GM12864 (cell line): ENCODE measurements at regions not wholly inside any gene's neighbourhood (a gene's known extent, or its start where the extent isn't known, plus 50 kb on each side); places are given as distances from the start of the nearest gene placed in this dataset.

Experiments
- DNase-seq: peaks from one replicate; pipeline ENCODE4 v3.0.0-alpha.2; 2011; ENCODE audit warnings: low read depth
- H3K4me3 ChIP-seq: 2 replicates; pipeline ENCODE4 v1.5.1; 2011; ENCODE audit warnings: mild to moderate bottlenecking, low read depth, low read length, control low read depth
- CTCF ChIP-seq: IDR thresholded peaks from 2 replicates; pipeline ENCODE4 v1.5.1; 2011; ENCODE audit warnings: low read depth, mild to moderate bottlenecking, moderate library complexity, low read length, control low read depth, inconsistent platforms; ENCODE audit errors: missing control alignments

DNA sequence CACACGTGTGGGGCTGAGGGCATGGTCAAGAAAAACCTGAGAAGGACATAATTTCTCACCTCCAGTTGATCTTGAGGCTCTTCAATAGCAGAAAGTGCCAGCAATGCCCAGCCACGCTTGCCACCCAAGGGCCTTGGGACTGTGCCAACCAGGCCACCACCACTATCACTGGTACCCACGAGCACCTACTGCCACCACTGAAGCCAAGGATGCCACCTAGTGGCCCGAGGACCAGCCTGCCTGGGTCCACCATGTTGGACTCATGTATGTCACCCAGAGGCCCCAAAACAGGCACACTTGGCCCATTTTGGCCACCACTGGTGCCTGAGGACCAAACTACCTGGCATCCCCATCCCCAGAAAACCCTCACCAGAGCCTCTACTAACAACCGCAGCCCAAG, 191.8 kb downstream of the ADAM29 start:
- no peak overlapping the region for H3K4me3 ChIP-seq
- TF ChIP-seq CTCF, result no peak
- no peak for DNase-seq

GRCh38 chr4:175125410-175126068, 207.4 kb downstream of the ADAM29 start:
- DNase-seq, result no peak
- TF ChIP-seq CTCF, result no peak
- H3K4me3 ChIP-seq, result no peak overlapping the region

DNA sequence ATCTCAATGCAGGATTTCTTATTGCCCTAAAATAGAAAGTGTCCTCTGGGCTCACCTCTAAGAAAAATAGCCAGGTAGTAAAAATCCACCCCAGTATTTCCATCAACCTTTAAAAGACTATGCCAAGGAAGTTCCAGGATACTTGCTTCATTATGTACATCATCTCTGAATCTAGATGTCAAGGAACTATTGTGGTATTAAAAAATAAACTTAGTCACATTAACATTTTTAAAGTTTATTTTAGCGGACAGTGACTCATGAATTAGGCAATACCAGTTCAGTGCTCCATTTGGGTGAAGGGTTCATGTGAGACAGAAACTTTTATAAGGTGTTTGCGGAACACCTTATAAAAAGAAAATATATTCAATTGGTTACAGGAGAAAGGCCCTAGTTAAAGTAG, 209.2 kb downstream of the ADAM29 start:
- no peak overlapping the region for H3K4me3 ChIP-seq
- DNase-seq, result no peak
- no peak for TF ChIP-seq CTCF

- TF ChIP-seq CTCF, result no peak
- H3K4me3 ChIP-seq, result no peak overlapping the region
- no peak for DNase-seq
These were observed 211.6 kb downstream of the ADAM29 start for GRCh38 chr4:175129797-175130196.

DNA sequence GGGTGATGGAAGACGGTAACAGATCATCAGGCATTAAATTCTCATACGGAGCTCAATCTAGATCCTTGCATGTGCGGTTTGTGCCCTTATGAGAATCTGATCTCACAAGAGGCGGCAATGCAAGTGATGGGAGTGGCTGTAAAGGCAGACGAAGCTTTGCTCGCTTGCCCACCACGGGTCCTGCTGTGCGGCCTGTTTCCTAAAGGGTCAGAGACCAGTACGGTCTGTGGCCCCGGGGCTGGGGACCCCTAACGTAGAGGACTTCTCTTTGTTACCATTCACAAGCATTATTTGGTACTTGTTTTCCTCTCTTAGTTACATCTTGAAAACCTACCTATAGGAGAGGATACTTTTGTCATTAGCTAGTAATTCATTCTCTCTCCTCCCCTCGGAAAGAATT, 221.0 kb downstream of the ADAM29 start:
- DNase-seq, result no peak
- TF ChIP-seq CTCF, result no peak
- no peak overlapping the region for H3K4me3 ChIP-seq

DNA sequence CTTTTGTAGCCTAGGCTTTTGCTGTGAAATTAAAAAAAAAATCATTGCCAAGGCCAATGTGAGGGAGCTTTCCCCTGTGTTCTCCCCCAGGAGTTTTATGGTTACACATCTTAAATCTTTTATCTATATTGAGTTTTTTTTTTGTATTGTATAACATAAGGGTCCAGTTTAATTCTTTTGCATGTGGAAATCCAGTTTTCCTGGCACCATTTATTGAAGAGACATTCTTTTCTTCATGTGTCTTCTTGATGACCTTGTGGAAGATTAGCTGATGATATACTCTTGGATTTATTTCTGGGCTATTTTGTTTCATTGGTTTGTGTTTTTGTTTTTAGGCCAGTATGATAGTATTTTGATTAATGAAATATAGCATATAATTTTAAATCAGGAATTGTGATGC, 225.0 kb downstream of the ADAM29 start:
- TF ChIP-seq CTCF, result no peak
- DNase-seq, result no peak
- H3K4me3 ChIP-seq, result no peak overlapping the region

- no peak for DNase-seq
- no peak overlapping the region for H3K4me3 ChIP-seq
- no peak for TF ChIP-seq CTCF
These were observed 228.6 kb downstream of the ADAM29 start for GRCh38 chr4:175146799-175147198.
